ENCODE measurements at regions not wholly inside any gene's neighbourhood (a gene's known extent, or its start where the extent isn't known, plus 50 kb on each side); places are given as distances from the start of the nearest gene placed in this dataset.

DNA sequence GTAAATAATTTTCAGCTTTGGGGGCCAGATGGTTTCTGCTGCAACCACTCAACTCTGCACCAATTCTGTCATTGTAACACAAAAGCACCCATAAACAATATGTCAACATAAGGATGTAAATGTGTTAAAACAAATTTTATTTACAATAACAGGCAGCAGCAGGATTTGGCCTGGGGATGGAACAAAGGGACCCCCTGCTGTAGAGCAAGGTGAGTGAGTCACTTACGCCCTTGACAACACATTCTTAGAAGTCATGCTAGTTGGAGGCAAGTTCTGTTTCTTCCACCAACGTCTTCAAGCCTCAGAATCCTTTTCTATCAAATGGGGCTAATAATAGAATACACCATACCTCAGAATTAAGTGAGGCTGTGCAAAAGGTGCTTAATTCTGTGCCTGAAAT is 610.2 kb upstream of the SYT4 start:
- H3K36me3 ChIP-seq (ENCODE audit: control insufficient read depth in 1 of 2, insufficient read depth in 2 of 2, low read length in 2 of 2): no peaks in the 10 kb centered on the region
- no peak for ATAC-seq
- no peaks in the 10 kb centered on the region for H3K4me1 ChIP-seq (ENCODE audit: control insufficient read depth in 1 of 2, insufficient read depth in 2 of 2, low read length in 2 of 2)
- no peak overlapping the region for H3K9ac ChIP-seq (ENCODE audit: low read length)
- H3K79me2 ChIP-seq (ENCODE audit: insufficient read depth, low read length): no peaks in the 10 kb centered on the region
- TF ChIP-seq SIN3A (IDR thresholded peaks at IDR 0.05; ENCODE audit: low read depth) (no peak), TCF7L2 (IDR thresholded peaks at IDR 0.05; ENCODE audit: borderline replicate concordance, extremely low read depth, insufficient read depth, insufficient read length) (no peak), CBX3 (IDR thresholded peaks at IDR 0.05; ENCODE audit: low read depth) (no peak), EZH2phosphoT487 (IDR thresholded peaks at IDR 0.05; ENCODE audit: borderline replicate concordance) (no peak), ELF1 (IDR thresholded peaks at IDR 0.05; ENCODE audit: borderline replicate concordance, low read depth) (no peak), POLR2AphosphoS5 (IDR thresholded peaks at IDR 0.05; ENCODE audit: low read depth, low read length) (no peak), CEBPB (IDR thresholded peaks at IDR 0.05; ENCODE audit: low read depth) (no peak), SRF (IDR thresholded peaks at IDR 0.05; ENCODE audit: low read depth) (no peak), SP1 (IDR thresholded peaks at IDR 0.05; ENCODE audit: low read depth) (no peak), ZFX (IDR thresholded peaks at IDR 0.05) (no peak)
- H3K9me3 ChIP-seq (ENCODE audit: control insufficient read depth in 1 of 2, insufficient read depth in 1 of 2, low read depth in 1 of 2, low read length in 2 of 2): peaks cover 2 to 13% of the 10 kb centered on the region in 2 experiments; a peak in 2 of 4 replicates
- ChIA-PET CTCF (no interaction called here), POLR2A (no interaction called here), RAD21 (ENCODE audit: low non-redundant PET in 1 of 2, low total read pairs in 2 of 2, uncharacterized antibody in 2 of 2, unreplicated experiment in 2 of 2) (no interaction called here)
- no peak overlapping the region for H3K27ac ChIP-seq (ENCODE audit: low read depth, low read length)
- no peaks in the 10 kb centered on the region for H3K9me2 ChIP-seq (ENCODE audit: insufficient read depth)
- DNase-seq (ENCODE audit: low read depth, low spot score): no peak
- intact Hi-C loops (cut with micrococcal nuclease): no loop called here
- no TSS peak for BruUV-seq (replicated peaks)
- H4K20me1 ChIP-seq (ENCODE audit: insufficient read depth): no peaks in the 10 kb centered on the region
- no peak overlapping the region for H3K4me3 ChIP-seq (replicated peaks in 1 of 2; ENCODE audit: low read depth in 1 of 2, low read length in 2 of 2)
- H3K4me2 ChIP-seq (ENCODE audit: low read length): no peak overlapping the region
- no peak overlapping the region for H2AFZ ChIP-seq (ENCODE audit: low read depth, low read length, poor library complexity, severe bottlenecking)
- no peaks in the 10 kb centered on the region for H3K27me3 ChIP-seq (ENCODE audit: insufficient read depth, low read length)

DNA sequence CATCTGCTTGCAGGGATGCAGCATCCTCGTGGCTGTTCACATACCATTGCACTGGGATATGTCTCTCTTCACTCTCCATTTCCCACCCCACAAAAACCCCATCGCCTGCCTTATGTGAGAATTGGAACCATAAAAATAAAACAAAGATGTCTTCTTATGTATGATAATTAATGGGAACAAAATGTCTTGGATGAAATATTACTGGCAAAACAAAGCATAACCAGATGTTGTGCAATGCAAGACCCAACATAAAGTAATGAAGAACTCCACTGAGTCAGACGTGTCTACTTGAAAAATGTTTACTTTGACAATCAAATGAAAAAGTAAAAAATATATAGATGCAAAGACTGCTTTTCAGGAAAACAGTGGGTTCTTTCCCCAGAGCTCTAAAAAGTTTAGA is 611.3 kb upstream of the SYT4 start:
- H3K9me2 ChIP-seq (ENCODE audit: insufficient read depth): no peaks in the 10 kb centered on the region
- RAD21 ChIA-PET (ENCODE audit: low non-redundant PET in 1 of 2, low total read pairs in 2 of 2, uncharacterized antibody in 2 of 2, unreplicated experiment in 2 of 2): no interaction called here
- no TSS peak for BruUV-seq (replicated peaks)
- intact Hi-C loops (cut with micrococcal nuclease): no loop called here
- TF ChIP-seq RAD21 (IDR thresholded peaks at IDR 0.05; ENCODE audit: low read depth) (no peak), YY1 (IDR thresholded peaks at IDR 0.05; ENCODE audit: extremely low read depth, insufficient replicate concordance, low read depth, low read length) (no peak), EGR1 (IDR thresholded peaks at IDR 0.05; ENCODE audit: low read depth) (no peak), POLR2A (IDR thresholded peaks at IDR 0.05; ENCODE audit: borderline replicate concordance, extremely low read depth, insufficient read depth, insufficient read length) (no peak), CEBPB (IDR thresholded peaks at IDR 0.05; ENCODE audit: low read depth) (no peak), ELF1 (IDR thresholded peaks at IDR 0.05; ENCODE audit: borderline replicate concordance, low read depth) (no peak), EZH2phosphoT487 (IDR thresholded peaks at IDR 0.05; ENCODE audit: borderline replicate concordance) (no peak), EZH2 (IDR thresholded peaks at IDR 0.05) (no peak), SP1 (IDR thresholded peaks at IDR 0.05; ENCODE audit: low read depth) (no peak)
- TF ChIP-seq, protein P1, sequence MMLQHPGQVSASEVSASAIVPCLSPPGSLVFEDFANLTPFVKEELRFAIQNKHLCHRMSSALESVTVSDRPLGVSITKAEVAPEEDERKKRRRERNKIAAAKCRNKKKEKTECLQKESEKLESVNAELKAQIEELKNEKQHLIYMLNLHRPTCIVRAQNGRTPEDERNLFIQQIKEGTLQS (IDR thresholded peaks at IDR 0.05): no peak
- TF ChIP-seq, protein P2, sequence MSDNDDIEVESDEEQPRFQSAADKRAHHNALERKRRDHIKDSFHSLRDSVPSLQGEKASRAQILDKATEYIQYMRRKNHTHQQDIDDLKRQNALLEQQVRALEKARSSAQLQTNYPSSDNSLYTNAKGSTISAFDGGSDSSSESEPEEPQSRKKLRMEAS (IDR thresholded peaks at IDR 0.05): no peak
- TF ChIP-seq, protein P3, sequence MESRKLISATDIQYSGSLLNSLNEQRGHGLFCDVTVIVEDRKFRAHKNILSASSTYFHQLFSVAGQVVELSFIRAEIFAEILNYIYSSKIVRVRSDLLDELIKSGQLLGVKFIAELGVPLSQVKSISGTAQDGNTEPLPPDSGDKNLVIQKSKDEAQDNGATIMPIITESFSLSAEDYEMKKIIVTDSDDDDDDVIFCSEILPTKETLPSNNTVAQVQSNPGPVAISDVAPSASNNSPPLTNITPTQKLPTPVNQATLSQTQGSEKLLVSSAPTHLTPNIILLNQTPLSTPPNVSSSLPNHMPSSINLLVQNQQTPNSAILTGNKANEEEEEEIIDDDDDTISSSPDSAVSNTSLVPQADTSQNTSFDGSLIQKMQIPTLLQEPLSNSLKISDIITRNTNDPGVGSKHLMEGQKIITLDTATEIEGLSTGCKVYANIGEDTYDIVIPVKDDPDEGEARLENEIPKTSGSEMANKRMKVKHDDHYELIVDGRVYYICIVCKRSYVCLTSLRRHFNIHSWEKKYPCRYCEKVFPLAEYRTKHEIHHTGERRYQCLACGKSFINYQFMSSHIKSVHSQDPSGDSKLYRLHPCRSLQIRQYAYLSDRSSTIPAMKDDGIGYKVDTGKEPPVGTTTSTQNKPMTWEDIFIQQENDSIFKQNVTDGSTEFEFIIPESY (IDR thresholded peaks at IDR 0.05; ENCODE audit: extremely low read depth, insufficient replicate concordance, low read length): no peak
- H3K9ac ChIP-seq (ENCODE audit: low read length): no peak overlapping the region
- peaks cover 0 to 9% of the 10 kb centered on the region in 2 experiments; a peak in 2 of 4 replicates for H3K9me3 ChIP-seq (ENCODE audit: control insufficient read depth in 1 of 2, insufficient read depth in 1 of 2, low read depth in 1 of 2, low read length in 2 of 2)
- DNase-seq (ENCODE audit: low read depth, low spot score) (no peak), ATAC-seq (no peak)
- no peaks in the 10 kb centered on the region for H3K27me3 ChIP-seq (ENCODE audit: insufficient read depth, low read length)
- H3K36me3 ChIP-seq (ENCODE audit: control insufficient read depth in 1 of 2, insufficient read depth in 2 of 2, low read length in 2 of 2): no peaks in the 10 kb centered on the region
- H3K79me2 ChIP-seq (ENCODE audit: insufficient read depth, low read length): no peaks in the 10 kb centered on the region
- H3K4me2 ChIP-seq (ENCODE audit: low read length): no peak overlapping the region
- H2AFZ ChIP-seq (ENCODE audit: low read depth, low read length, poor library complexity, severe bottlenecking): no peak overlapping the region
- H3K4me3 ChIP-seq (replicated peaks in 1 of 2; ENCODE audit: low read depth in 1 of 2, low read length in 2 of 2): no peak overlapping the region
- no peak overlapping the region for H3K27ac ChIP-seq (ENCODE audit: low read depth, low read length)
- no peaks in the 10 kb centered on the region for H4K20me1 ChIP-seq (ENCODE audit: insufficient read depth)
- no peaks in the 10 kb centered on the region for H3K4me1 ChIP-seq (ENCODE audit: control insufficient read depth in 1 of 2, insufficient read depth in 2 of 2, low read length in 2 of 2)
- POLR2A ChIA-PET: no interaction called here
- CTCF ChIA-PET: no interaction called here

All from HCT116 (cell line).